ENCODE measurements at regions not wholly inside any gene's neighbourhood (a gene's known extent, or its start where the extent isn't known, plus 50 kb on each side); places are given as distances from the start of the nearest gene placed in this dataset.
A peak's percentile ranks its signal among the peaks of the same experiment; 100 is the strongest.
"Not testable (repeated sequence)": the region's sequence is repeated elsewhere in the genome, so short reads cannot be mapped to it uniquely, and the experiment has no call there.

DNA sequence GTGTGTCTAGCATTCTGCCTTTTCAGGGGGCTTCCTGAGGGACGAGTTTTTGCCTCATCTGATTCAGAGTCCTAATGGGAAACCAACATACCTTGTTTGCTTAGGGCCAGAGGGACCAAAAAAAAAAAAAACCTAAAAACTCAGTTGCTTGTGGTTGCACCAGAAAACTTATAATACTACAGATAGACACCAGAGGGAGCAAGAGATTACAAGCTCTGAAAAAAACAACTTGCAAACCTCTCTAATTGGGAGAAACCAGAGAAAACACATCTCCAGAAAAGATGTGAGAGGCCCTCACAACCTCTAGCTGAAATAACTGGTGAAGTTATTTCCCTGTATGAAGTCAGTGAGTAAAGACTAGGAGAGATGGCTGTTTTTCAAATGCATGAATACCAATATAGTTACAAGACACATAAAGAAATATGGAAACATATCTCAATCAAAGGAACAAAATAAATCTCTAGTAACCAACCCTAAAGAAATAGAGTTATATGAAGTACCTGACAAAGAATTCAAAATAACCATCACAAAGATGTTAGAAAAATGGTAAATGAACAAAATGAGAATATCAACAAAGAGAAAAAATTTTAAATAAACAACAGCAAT lies 233.7 kb upstream of the NFIA start:
- peak; percentile 6 to 23 for DNase-seq

DNA sequence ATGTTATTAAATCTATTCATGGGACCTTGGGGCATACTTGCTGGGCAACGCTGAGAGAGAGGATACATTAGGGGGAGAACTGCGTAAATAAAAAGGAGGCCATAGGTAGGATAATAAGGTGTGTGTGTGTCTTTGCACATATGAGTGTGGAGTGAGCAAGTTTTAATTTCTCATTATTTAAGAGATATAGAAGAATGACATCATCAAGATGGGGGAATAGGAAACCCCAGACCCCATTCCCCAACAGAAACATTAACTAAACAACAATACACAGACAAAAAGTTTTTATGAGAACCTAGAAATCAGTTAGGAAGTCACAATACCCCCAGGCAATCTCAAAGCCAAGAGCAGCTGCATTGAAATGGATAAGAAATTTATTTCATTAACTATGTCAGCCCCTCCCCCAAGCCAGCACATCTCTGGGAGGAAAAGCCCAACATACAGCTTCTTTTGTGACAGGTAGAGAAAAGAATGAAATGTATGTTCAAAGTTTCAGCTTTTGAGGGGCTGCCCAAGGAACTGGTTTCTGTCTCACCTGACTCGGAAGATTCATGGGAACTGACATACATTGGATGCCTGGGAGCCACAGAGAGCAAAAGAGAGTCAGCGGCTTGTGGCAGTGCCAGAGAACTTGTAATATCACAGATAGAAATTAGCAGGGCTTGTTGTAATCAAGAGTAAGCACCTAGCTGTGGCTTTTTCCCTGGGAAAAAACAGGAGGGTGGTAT lies 234.3 kb upstream of the NFIA start:
- DNase-seq, result no peak

- no peak for DNase-seq
Measured at GRCh38 chr1:60847391-60847790, 235.0 kb upstream of the NFIA start.

DNA sequence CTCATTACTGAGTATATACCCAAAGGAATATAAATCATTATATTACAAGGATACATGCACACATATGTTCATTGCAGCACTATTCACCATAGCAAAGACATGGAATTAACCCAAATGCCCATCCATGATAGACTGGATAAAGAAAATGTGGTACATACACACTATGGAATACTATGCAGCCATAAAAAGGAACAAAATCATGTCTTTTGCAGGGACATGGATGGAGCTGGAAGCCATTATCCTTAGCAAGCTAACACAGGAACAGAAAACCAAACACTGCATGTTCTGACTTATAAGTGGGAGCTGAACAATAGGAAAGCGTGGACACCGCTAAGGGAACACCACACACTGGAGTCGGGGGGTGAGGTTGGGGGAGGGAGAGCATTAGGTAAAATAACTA lies 236.7 kb upstream of the NFIA start:
- not testable (repeated sequence) for DNase-seq

DNA sequence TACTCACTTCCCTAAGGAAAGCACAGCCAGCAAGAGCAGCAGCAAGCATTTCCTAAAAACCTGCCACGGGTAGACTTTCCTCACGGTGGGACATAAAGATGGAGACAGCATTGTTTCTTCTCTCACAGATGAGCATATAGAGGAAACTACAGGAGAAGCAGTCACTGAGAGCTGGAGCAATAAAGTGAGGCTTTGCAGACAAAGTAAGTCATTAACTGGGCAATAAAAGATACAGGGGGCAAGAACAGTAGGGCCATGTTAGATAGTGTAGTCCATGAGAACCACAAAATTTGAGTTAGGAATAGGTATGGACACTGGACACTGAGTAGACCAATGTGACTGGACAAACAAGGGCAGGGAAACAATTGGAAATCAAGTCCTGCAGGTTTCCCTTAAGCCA lies 240.1 kb upstream of the NFIA start:
- no peak for DNase-seq

GRCh38 chr1:60841116-60842046 lies 241.0 kb upstream of the NFIA start:
- DNase-seq, result no peak

DNA sequence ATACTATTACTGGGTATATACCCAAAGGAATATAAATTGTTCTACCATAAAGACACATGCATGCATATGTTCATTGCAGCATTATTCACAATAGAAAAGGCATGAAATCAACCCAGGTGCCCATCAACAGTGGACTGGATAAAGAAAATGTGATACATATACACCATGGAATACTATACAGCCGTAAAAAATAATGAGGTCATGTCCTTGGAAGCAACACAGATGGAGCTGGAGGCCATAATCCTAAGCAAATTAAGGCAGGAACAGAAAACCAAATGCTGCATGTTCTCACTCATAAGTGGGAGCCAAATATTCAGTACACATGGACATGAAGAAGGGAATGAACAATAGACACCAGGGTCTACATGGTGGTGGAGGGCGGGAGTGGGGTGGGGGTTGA lies 241.9 kb upstream of the NFIA start:
- DNase-seq, result not testable (repeated sequence)

GRCh38 chr1:60835649-60836048 lies 246.7 kb upstream of the NFIA start:
- no peak for DNase-seq

- DNase-seq, result no peak
Measured at GRCh38 chr1:60833173-60833572, 249.2 kb upstream of the NFIA start.

DNA sequence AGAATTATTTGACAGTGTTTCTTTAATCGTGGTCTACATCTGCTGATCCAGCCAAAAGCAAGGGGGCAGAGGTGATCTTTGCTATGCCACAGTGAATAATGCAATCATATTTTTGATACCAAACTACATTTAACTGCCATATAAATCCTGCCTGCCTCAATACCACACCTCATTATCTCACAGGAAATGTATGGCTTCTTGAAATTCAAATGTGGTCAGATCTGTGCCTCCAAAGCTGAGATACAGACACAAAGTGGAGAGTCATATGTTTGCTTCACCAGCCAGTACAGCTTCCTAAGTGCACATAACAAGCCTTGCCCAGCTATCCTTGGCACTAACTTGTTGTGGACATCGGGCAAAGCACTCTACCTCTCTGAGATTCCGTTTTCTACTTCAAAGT lies 250.0 kb upstream of the NFIA start:
- no peak for DNase-seq

DNA sequence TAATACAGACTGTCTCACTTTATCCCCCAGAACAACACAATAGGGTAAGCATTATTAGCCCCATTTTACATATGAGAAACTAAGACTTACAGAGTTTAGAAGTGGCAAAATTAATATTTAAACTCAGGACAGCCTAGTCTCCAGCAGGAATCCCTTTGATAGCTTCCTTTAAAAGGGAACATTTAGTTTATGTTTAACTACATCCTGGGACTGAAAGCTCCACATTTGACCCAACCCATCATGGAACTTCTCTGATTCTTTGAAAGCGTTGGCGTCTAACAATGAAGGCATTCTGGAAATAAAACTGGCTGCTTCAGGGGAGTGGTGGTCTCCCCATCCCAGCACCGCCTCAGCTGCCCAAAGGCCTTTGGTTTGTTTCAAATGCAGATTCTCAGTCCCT lies 250.6 kb upstream of the NFIA start:
- DNase-seq, result no peak

DNA sequence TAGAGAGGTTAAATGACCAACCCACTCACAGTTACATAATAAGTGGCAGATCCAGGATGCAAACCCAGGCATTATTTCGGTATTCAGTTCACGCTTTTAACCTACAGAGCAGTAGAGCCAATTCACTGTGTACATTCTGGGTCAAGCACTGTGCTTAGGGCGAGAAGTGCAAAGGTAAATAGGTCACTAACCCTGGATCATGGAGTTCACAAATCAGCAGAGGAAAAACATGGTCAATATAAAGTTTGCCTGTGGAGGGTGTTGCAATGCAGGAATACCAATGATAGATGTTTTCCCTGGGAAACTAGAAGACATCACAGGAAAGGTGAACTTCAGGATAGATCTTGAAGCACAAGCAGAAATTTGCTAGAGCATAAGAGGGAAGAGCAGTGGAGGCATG lies 253.4 kb upstream of the NFIA start:
- DNase-seq, result no peak

DNA sequence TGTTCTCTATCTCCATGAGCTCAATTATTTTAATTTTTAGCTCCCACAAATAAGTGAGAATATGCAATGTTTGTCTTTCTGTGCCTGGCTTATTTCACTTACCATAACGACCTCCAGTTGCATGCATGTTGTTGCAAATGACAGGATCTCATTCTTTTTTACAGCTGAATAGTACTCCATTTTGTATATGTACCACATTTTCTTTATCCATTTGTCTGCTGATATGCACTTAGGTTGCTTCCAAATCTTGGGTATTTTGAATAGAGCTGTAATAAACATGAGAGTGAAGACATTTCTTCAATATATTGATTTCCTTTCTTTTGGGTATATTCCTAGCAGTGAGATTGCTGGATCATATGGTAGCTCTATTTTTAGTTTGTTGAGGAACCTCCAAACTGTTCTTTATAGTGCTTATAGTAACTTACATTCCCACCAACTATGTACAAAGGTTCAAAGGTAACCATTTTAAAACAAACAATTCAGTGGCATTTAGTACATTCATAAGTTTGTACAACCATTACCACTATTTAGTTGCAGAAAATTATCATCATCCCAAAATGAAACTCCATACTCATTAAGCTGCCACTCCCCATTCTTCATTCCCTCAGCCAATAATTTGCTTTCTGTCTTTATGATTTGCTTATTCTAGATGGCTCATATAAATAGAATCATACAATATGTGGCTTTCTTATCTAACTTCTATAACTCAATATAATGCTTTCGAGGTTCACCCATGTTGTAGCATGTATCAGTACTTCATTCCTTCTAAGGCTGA lies 255.9 kb upstream of the NFIA start:
- DNase-seq, result no peak

DNA sequence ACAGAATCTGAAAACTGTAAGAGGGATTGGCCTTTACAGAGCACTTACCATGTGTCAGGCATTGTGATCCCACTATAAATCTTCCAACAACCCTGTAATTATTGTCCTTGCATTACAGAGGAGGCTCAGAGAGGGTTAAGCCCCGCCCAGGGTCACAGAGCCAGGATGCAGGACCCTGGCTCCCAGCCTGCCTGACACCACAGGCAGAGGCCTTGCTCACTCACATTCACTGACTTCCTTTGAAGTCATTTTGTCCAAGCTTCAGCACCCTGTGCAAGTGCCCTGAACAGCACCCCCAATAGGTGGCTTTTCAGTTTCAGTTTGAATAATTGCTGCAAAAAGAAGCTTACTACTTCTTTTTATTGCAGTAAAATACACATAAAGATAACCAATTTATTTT lies 256.8 kb upstream of the NFIA start:
- peak in 1 of 2 experiments; percentile 43 for DNase-seq

GRCh38 chr1:60823151-60823550 lies 259.2 kb upstream of the NFIA start:
- DNase-seq, result no peak

DNA sequence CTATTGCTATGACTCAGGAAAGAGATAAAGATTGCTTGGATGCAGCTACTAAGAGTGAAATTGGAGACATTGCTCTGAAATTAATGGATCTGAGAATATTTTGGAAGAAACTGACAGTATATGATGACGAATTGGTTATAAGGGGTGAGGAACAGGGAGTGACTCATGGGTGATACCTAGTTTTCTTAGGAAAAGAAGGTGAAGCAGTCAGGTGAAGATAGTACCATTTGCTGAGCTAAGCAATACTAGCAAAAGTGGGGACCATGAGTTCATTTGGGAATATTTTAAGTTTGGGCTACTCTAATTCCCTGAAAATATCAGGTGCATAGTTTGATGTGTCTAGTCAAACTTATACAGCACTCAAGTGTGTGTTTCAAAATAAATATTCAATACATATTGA lies 260.1 kb upstream of the NFIA start:
- no peak for DNase-seq

GRCh38 chr1:60821156-60821555 lies 261.2 kb upstream of the NFIA start:
- DNase-seq, result no peak

GRCh38 chr1:60818969-60819701 lies 263.2 kb upstream of the NFIA start:
- no peak for DNase-seq

DNA sequence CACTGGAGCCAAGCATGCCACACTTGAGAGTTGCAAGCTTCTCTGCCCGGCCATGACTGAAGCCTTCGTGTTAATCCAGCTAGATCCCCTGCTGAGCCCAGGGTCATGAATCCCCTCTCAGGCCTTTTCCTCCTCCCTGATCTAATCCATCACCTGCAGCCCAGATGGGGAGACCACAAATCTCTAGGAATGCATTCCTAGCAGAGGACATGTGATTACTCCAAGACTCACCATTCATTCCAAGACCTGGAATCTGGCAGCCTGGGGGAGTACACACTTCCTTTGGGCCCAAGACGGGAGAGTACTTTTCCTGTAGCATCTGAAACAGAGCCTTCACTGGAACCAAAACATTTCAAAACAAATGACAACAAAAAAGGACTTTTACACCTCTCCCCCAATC lies 269.3 kb upstream of the NFIA start:
- no peak for DNase-seq

DNA sequence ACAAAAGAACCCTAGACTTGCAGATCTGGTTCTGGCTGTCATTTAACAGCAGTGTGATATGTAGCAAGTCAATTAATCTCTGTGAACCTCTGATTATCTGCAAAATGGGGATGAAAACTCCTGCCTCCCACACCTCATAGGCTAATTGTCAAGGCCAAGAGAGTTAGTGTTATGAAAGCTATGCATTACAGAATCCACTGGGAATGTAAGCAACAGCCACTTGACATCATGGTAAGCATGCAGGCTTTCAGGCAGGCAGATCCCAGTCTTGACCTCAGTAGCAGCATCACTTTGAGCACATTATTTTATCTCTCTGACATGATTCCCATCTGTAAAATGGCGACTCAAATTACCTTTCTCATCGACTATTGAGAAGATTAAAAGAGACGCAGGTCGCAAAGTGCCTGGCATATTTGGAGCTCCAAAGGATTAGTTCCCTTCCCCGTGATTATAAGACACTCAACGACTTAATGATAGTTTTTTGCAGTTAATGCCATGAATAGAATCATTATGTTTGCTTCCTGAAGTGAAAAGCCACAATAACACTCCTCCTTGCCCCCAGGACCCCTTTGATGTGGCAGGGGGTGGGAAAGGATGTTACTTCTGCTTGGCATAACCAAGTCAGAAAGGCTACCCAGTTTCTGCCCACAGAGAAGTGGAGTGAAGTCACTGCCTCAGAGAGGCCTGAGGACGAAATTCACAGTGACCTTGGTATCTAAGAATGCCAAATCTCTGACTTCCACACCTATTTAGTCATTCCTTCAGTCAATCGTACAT lies 273.0 kb upstream of the NFIA start:
- peak in 1 of 2 experiments; percentile 7 for DNase-seq

GRCh38 chr1:60808676-60809075 lies 273.7 kb upstream of the NFIA start:
- DNase-seq, result no peak
